Stomach (tissue), 4 donors: ENCODE measurements at regions not wholly inside any gene's neighbourhood (a gene's known extent, or its start where the extent isn't known, plus 50 kb on each side); places are given as distances from the start of the nearest gene placed in this dataset.

ENCODE experiments used
- CTCF ChIP-seq, 7 experiments: fragments of 450-650 bp in 4 of 7; fragments of 200-600 bp in 3 of 7; sonication (generic) in 3 of 7; IDR thresholded peaks; one replicate each; pipeline ENCODE4 v1.5.1; 2016 to 2019; ENCODE audit warnings: antibody characterized with exemption in 7 of 7, control low read depth in 2 of 7, mild to moderate bottlenecking in 1 of 7
- POLR2AphosphoS5 ChIP-seq, 3 donors: sonication (generic); formaldehyde crosslinking; IDR thresholded peaks; one replicate each; pipeline ENCODE4 v1.6.1; 2016; ENCODE audit warnings: antibody characterized with exemption in 3 of 3

GRCh38 chr9:81118416-81118815 lies 570.9 kb downstream of the TLE1 start:
- TF ChIP-seq CTCF (IDR thresholded peaks at IDR 0.05): no peak
- TF ChIP-seq POLR2AphosphoS5 (IDR thresholded peaks at IDR 0.05): no peak
